ENCODE measurements at regions not wholly inside any gene's neighbourhood (a gene's known extent, or its start where the extent isn't known, plus 50 kb on each side); places are given as distances from the start of the nearest gene placed in this dataset.
"Not testable (repeated sequence)": the region's sequence is repeated elsewhere in the genome, so short reads cannot be mapped to it uniquely, and the experiment has no call there.

DNA sequence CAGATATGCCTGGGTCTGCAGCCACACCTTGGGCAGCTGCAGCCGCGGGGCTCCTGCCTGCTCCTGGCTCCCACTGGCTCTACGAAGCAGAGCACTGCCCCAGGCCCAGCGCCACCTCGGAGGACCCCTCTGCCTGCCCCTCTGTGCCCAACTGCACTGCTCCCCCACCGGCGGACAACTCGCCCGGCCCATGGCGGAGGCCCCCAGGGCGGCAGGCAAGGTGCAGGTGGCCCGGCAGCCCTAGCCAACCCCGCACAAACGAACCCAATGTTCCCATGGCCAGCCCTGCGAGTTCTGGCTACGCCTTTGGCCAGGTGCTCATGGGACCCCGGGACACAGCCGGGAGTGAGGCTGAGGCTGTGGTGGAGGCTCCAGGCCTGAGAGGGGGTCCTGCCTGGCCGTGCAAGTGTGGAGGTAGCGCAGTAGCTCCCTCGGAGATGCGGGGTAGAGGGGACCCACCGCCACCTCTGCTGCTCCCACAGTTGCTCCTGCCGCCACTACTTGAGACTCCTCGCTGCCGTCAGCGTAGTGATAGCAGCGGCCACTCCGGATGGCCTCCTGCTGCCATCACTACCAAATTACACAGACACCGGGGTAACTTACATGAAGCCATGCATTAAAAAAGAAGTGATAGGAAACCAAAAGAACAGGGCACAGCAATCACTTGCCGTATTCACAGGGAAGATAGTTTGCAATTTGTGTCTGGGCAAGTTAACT is 97.3 kb upstream of the SP4 start:
- DNase-seq, result no peak

DNA sequence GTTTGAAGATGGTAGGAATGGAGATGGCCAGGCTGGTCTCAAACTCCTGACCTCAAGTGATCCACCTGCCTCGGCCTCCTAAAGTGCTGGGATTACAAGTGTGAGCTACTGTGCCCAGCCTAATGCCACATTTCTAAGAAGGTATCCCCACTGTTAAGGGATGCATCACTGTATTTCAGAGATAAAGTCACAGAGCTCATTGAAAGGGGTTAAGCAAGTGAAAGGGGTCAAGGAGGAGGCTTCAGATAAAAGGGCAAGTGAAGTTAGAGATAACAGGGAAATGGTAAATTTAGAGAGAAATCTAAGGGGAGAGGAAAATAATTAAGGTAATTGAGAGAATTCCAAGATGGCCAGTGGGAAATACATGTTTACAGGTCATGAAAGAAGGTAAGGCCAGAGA is 93.0 kb upstream of the SP4 start:
- no peak for DNase-seq

- no peak for DNase-seq
These were observed 91.1 kb upstream of the SP4 start for GRCh38 chr7:21336743-21337142.

- no peak for DNase-seq
These were observed 89.1 kb upstream of the SP4 start for GRCh38 chr7:21338728-21339164.

- not testable (repeated sequence) for DNase-seq
These were observed 83.0 kb upstream of the SP4 start for GRCh38 chr7:21344900-21345299.

GRCh38 chr7:21345361-21345760 is 82.5 kb upstream of the SP4 start:
- DNase-seq, result no peak

DNA sequence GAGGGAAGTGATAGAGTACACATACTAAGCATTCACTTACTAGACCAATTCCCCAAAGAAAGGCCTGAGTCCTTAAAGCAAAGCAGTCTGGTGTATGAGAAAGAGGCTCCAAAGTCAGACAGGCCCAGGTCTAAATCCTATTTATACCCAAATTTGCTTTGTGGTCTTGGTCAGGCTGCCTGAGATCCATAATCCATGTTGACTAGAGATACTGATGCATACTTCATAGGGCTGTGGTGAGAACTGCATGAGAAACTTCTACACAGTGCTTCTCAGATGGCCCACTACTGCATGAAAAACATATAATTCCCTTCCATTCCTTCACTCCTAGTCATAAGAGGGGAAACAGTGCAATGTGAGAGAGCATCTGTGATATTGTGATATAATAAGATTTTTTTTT is 81.6 kb upstream of the SP4 start:
- DNase-seq, result no peak

- peak; percentile 57 for DNase-seq
These were observed 75.1 kb upstream of the SP4 start for GRCh38 chr7:21352540-21353387.

- no peak for DNase-seq
These were observed 74.5 kb upstream of the SP4 start for GRCh38 chr7:21353388-21353780.

- no peak for DNase-seq
These were observed 73.6 kb upstream of the SP4 start for GRCh38 chr7:21354284-21354683.

DNA sequence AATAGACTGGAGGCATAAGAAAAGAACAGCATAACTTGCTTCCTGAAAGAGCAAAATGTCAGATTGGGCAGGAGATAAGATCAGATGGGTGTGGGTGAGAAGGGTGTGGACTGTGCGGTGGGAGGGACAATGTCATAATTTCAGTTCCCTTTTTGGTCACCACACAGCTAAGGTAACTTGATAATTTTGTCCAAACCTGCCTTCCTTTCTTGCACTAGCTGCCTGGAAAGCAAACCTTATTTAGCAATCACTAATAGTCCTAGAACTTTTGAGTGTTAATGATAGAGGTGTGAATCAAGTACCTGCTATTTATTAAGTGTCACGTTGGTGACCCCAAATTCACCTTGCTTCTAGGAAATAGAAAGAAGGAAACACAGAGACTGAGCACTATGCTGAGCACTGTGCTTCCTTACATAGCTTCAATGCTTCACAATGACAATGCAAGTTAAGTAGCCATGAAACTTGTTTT is 72.4 kb upstream of the SP4 start:
- DNase-seq, result peak; percentile 60

GRCh38 chr7:21356616-21357015 is 71.3 kb upstream of the SP4 start:
- DNase-seq, result no peak

GRCh38 chr7:21357151-21358097 is 70.5 kb upstream of the SP4 start:
- no peak for DNase-seq

GRCh38 chr7:21358648-21359047 is 69.2 kb upstream of the SP4 start:
- no peak for DNase-seq

DNA sequence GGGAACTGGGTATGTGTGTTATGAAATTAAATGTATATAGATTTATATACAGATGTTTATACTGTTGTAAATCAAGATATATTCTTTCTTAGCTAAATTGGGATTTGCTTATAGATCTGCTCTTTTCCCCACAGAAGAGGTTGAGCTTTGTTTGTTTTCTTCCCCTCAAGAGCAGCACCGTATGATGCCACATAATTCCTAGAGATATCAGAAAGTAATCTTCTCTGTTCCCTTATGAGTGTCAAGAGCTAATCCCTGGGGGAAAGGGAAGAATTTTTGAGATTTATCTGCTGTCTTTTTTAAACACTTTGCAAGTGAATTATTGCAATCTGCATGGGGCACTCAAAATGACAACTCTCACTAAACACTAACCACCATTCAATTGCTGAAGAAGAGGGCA is 68.7 kb upstream of the SP4 start:
- no peak for DNase-seq

GRCh38 chr7:21361413-21362125 is 66.3 kb upstream of the SP4 start:
- no peak for DNase-seq

- no peak for DNase-seq
These were observed 63.0 kb upstream of the SP4 start for GRCh38 chr7:21364801-21365271.

GRCh38 chr7:21365866-21366624 is 61.8 kb upstream of the SP4 start:
- DNase-seq, result no peak

DNA sequence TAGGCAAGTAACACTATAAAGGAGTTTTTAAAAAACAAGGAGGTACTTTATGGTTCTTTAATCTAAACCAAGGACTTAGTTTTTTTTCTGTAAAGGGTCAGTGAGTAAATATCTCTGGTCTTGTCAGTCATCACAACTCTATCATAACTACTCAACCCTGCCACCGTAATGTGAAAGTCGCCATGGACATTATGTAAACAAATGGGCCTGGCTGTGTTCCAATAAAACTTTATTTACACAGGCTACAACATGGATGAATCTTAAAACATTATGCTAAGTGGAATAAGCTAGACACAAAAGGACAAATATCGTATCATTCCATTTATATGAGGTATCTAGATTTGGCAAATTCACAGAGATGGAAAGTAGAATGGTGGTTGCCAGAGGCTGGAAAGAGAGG is 60.8 kb upstream of the SP4 start:
- no peak for DNase-seq

DNA sequence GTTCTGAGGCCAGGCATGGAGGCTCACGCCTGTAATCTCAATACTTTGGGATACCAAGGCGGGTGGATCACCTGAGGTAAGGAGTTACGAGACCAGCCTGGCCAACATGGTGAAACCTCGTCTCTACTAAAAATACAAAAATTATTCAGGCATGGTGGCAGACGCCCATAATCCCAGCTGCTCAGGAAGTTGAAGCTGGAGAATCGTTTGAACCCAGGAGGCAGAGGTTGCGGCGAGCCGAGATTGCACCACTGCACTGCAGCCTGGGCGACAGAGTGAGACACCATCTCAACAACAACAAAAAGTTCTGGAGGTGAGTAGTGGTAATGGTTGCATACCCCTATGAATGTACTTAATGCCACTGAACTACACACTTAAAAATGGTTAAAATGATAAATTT is 60.3 kb upstream of the SP4 start:
- DNase-seq, result no peak

- no peak for DNase-seq
These were observed 59.6 kb upstream of the SP4 start for GRCh38 chr7:21368317-21368716.
